IPS-20b (cell line): ENCODE measurements at regions not wholly inside any gene's neighbourhood (a gene's known extent, or its start where the extent isn't known, plus 50 kb on each side); places are given as distances from the start of the nearest gene placed in this dataset.
"Not testable (repeated sequence)": the region's sequence is repeated elsewhere in the genome, so short reads cannot be mapped to it uniquely, and the experiment has no call there.

Source experiments
- H3K27ac ChIP-seq: one replicate; pipeline ENCODE4 v1.5.1; 2013; ENCODE audit warnings: low read length
- H3K27me3 ChIP-seq: 2 replicates; pipeline ENCODE4 v1.6.1; 2013; ENCODE audit warnings: mild to moderate bottlenecking, low read length, inconsistent platforms; ENCODE audit not compliant: insufficient read depth
- H3K36me3 ChIP-seq: 2 replicates; pipeline ENCODE4 v1.6.1; 2013; ENCODE audit warnings: low read depth, mild to moderate bottlenecking, inconsistent platforms, low read length, moderate library complexity; ENCODE audit not compliant: insufficient read depth
- H3K4me1 ChIP-seq: 2 replicates; pipeline ENCODE4 v1.6.1; 2013; ENCODE audit warnings: mild to moderate bottlenecking, control low read depth, inconsistent platforms, low read length, moderate library complexity; ENCODE audit not compliant: insufficient read depth
- H3K4me3 ChIP-seq: 2 replicates; pipeline ENCODE4 v1.5.1; 2013; ENCODE audit warnings: mild to moderate bottlenecking, low read length, inconsistent platforms
- H3K9ac ChIP-seq: 2 replicates; pipeline ENCODE4 v1.6.1; 2013; ENCODE audit warnings: low read depth, mild to moderate bottlenecking, inconsistent platforms, low read length, moderate library complexity
- H3K9me3 ChIP-seq: 2 replicates; pipeline ENCODE4 v1.6.1; 2013; ENCODE audit warnings: mild to moderate bottlenecking, low read depth, low read length, inconsistent platforms; ENCODE audit not compliant: insufficient read depth

DNA sequence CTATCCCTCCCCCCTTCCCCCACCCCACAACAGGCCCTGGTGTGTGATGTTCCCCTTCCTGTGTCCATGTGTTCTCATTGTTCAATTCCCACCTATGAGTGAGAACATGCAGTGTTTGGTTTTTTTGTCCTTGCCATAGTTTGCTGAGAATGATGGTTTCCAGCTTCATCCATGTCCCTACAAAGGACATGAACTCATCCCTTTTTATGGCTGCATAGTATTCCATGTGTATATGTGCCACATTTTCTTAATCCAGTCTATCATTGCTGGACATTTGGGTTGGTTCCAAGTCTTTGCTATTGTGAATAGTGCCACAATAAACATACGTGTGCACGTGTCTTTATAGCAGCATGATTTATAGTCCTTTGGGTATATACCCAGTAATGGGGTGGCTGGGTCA, 52.3 kb upstream of the MAN1A2 start:
- H3K9ac ChIP-seq, H3K27me3 ChIP-seq, H3K36me3 ChIP-seq, H3K9me3 ChIP-seq, H3K4me1 ChIP-seq, H3K27ac ChIP-seq, H3K4me3 ChIP-seq: not testable (repeated sequence)

GRCh38 chr1:117313555-117313954, 53.7 kb upstream of the MAN1A2 start:
- H3K27ac ChIP-seq, result no peak overlapping the region
- no peaks in the 10 kb centered on the region for H3K9me3 ChIP-seq
- no peaks in the 10 kb centered on the region for H3K4me1 ChIP-seq
- H3K27me3 ChIP-seq, result no peaks in the 10 kb centered on the region
- no peaks in the 10 kb centered on the region for H3K36me3 ChIP-seq
- no peak overlapping the region for H3K9ac ChIP-seq
- no peak overlapping the region for H3K4me3 ChIP-seq

- H3K27me3 ChIP-seq, result no peaks in the 10 kb centered on the region
- H3K9me3 ChIP-seq, result no peaks in the 10 kb centered on the region
- H3K36me3 ChIP-seq, result no peaks in the 10 kb centered on the region
- H3K9ac ChIP-seq, result no peak overlapping the region
- no peak overlapping the region for H3K27ac ChIP-seq
- no peak overlapping the region for H3K4me3 ChIP-seq
- H3K4me1 ChIP-seq, result no peaks in the 10 kb centered on the region
Measured at GRCh38 chr1:117312453-117313138, 54.7 kb upstream of the MAN1A2 start.

- Histone ChIP-seq H3K4me1 (no peaks in the 10 kb centered on the region), H3K36me3 (no peaks in the 10 kb centered on the region), H3K9me3 (no peaks in the 10 kb centered on the region), H3K27me3 (no peaks in the 10 kb centered on the region), H3K27ac (no peak overlapping the region), H3K9ac (no peak overlapping the region), H3K4me3 (no peak overlapping the region)
Measured at GRCh38 chr1:117308311-117308916, 58.8 kb upstream of the MAN1A2 start.

- H3K9me3 ChIP-seq, result peaks cover 4% of the 10 kb centered on the region; the same call in 1 of the 2 replicates
Measured at GRCh38 chr1:117301901-117302300, 65.3 kb upstream of the MAN1A2 start.

DNA sequence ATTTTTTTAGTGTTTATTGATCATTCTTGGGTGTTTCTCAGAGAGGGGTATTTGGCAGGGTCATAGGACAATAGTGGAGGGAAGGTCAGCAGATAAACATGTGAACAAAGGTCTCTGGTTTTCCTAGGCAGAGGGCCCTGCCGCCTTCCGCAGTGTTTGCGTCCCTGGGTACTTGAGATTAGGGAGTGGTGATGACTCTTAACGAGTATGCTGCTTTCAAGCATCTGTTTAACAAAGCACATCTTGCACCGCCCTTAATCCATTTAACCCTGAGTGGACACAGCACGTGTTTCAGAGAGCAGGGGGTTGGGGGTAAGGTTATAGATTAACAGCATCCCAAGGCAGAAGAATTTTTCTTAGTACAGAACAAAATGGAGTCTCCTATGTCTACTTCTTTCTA, 67.1 kb upstream of the MAN1A2 start:
- not testable (repeated sequence) for H3K9ac ChIP-seq, H3K4me3 ChIP-seq, H3K9me3 ChIP-seq, H3K36me3 ChIP-seq, H3K27me3 ChIP-seq, H3K4me1 ChIP-seq, H3K27ac ChIP-seq

More at GRCh38 chr1:117301901-117302300, 65.3 kb upstream of the MAN1A2 start:
- Histone ChIP-seq H3K36me3 (no peaks in the 10 kb centered on the region), H3K4me3 (no peak overlapping the region), H3K9ac (no peak overlapping the region), H3K27ac (no peak overlapping the region), H3K27me3 (no peaks in the 10 kb centered on the region), H3K4me1 (no peaks in the 10 kb centered on the region)

DNA sequence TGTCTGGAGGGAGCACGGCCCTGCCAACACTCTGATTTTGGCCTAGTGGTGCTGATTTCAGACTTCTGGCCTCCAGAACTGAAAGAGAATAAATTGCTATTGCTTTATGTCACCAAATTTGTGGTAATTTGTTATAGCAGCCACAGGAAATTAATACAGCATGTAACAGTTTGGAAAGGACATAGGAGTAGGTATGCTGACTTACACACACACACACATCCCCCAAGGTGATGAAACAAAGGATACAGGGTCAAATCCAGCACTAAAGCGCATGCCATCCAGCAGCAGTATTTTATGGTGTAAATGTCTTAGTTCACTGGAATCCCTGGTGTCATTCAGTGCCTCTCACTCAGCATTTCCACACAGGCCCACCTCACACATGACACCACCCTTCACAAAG, 72.2 kb upstream of the MAN1A2 start:
- Histone ChIP-seq H3K4me1 (no peaks in the 10 kb centered on the region), H3K9ac (no peak overlapping the region), H3K4me3 (no peak overlapping the region), H3K9me3 (no peaks in the 10 kb centered on the region), H3K27me3 (no peaks in the 10 kb centered on the region), H3K36me3 (no peaks in the 10 kb centered on the region), H3K27ac (no peak overlapping the region)

DNA sequence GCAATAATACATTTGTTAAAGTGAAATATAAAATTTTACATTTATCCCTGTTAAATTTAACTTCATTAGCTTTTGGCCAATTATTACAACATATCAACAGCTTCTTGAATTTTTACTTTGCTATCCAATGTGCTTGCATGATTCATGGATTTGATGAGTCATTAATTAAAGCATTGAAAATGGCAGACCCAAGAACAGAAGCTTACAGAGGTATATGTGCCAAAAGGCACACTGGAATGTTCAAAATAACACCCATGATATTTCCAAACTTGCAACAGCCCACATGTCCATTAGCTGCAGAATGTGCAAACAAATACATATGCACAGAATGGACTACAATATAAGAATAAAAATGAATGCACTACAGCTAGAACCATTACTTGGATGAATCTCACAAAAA, 76.4 kb upstream of the MAN1A2 start:
- no peaks in the 10 kb centered on the region for H3K27me3 ChIP-seq
- no peak overlapping the region for H3K9ac ChIP-seq
- H3K4me1 ChIP-seq, result no peaks in the 10 kb centered on the region
- H3K27ac ChIP-seq, result no peak overlapping the region
- no peaks in the 10 kb centered on the region for H3K9me3 ChIP-seq
- H3K36me3 ChIP-seq, result no peaks in the 10 kb centered on the region
- H3K4me3 ChIP-seq, result no peak overlapping the region

GRCh38 chr1:117289316-117289870, 77.9 kb upstream of the MAN1A2 start:
- H3K9ac ChIP-seq, result no peak overlapping the region
- H3K27me3 ChIP-seq, result no peaks in the 10 kb centered on the region
- no peak overlapping the region for H3K27ac ChIP-seq
- no peaks in the 10 kb centered on the region for H3K9me3 ChIP-seq
- H3K4me1 ChIP-seq, result no peaks in the 10 kb centered on the region
- no peaks in the 10 kb centered on the region for H3K36me3 ChIP-seq
- H3K4me3 ChIP-seq, result no peak overlapping the region

DNA sequence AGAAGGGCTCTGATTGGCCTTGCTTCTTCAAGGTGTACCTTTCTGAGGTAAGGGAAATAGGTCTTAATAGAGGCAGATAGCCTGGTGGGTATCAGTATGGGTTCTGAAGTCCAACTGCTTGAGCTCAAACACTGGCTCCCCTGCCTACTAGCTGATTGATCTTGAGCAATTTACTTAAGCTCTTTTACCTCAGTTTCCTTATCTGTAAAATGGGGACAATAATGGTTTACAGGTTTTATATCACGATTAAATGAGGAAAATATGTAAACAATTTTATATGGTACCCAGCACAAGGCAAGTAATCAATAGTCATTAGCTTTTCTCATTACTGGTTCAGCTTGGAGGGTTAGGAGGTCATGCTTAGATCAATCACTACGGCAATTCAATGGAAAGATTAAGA, 75.8 kb upstream of the VTCN1 start:
- Histone ChIP-seq H3K36me3 (no peaks in the 10 kb centered on the region), H3K9me3 (no peaks in the 10 kb centered on the region), H3K27ac (no peak overlapping the region), H3K4me1 (no peaks in the 10 kb centered on the region), H3K4me3 (no peak overlapping the region), H3K27me3 (no peaks in the 10 kb centered on the region), H3K9ac (no peak overlapping the region)

DNA sequence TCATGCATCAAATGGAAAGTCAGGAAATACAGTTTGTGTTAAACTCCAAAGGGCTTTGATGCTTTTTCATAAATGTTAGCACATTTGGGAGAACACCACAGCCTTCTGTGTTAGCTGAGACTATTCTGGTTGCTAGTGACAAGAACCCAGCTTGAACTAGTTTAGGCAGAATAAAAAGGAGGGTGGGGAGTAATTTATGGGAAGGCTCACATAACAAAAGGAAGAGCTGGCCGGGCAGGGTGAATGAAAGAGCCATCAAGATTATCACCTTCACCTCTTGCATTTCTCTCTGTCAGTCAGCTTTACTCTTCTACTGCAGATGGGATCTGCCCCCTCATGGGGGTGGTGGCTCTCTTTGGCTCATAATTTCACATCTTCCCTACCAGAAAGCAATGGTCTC, 75.4 kb upstream of the VTCN1 start:
- no peaks in the 10 kb centered on the region for H3K4me1 ChIP-seq
- no peaks in the 10 kb centered on the region for H3K27me3 ChIP-seq
- no peaks in the 10 kb centered on the region for H3K9me3 ChIP-seq
- H3K9ac ChIP-seq, result no peak overlapping the region
- no peak overlapping the region for H3K4me3 ChIP-seq
- H3K27ac ChIP-seq, result no peak overlapping the region
- H3K36me3 ChIP-seq, result no peaks in the 10 kb centered on the region
